ENCODE measurements at regions not wholly inside any gene's neighbourhood (a gene's known extent, or its start where the extent isn't known, plus 50 kb on each side); places are given as distances from the start of the nearest gene placed in this dataset.

GRCh38 chr22:20641919-20642579, 131.9 kb upstream of the SERPIND1 start:
- TF ChIP-seq, protein P1, sequence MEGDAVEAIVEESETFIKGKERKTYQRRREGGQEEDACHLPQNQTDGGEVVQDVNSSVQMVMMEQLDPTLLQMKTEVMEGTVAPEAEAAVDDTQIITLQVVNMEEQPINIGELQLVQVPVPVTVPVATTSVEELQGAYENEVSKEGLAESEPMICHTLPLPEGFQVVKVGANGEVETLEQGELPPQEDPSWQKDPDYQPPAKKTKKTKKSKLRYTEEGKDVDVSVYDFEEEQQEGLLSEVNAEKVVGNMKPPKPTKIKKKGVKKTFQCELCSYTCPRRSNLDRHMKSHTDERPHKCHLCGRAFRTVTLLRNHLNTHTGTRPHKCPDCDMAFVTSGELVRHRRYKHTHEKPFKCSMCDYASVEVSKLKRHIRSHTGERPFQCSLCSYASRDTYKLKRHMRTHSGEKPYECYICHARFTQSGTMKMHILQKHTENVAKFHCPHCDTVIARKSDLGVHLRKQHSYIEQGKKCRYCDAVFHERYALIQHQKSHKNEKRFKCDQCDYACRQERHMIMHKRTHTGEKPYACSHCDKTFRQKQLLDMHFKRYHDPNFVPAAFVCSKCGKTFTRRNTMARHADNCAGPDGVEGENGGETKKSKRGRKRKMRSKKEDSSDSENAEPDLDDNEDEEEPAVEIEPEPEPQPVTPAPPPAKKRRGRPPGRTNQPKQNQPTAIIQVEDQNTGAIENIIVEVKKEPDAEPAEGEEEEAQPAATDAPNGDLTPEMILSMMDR (IDR thresholded peaks at IDR 0.05): no peak
- TF ChIP-seq EZH2 (IDR thresholded peaks at IDR 0.05; ENCODE audit: borderline replicate concordance, insufficient read depth, low read depth, low read length, poor library complexity, severe bottlenecking): no peak

All from B cell (primary cell).